ENCODE measurements at regions not wholly inside any gene's neighbourhood (a gene's known extent, or its start where the extent isn't known, plus 50 kb on each side); places are given as distances from the start of the nearest gene placed in this dataset.

- Histone ChIP-seq H3K4me1 (replicated peaks in 1 of 4; ENCODE audit: control insufficient read depth in 3 of 4, insufficient read depth in 4 of 4, low read length in 3 of 4) (no peaks in the 10 kb centered on the region), H3K4me2 (ENCODE audit: insufficient read depth in 1 of 2, low read depth in 2 of 2, low read length in 2 of 2) (no peak overlapping the region), H2BK12ac (ENCODE audit: low read depth, low read length) (no peak overlapping the region), H2BK20ac (ENCODE audit: low read length) (no peak overlapping the region), H3K4ac (replicated peaks; ENCODE audit: insufficient read length, low read depth, low read length) (no peak overlapping the region), H3K23ac (ENCODE audit: insufficient read length) (no peak overlapping the region), H3K27me3 (replicated peaks in 1 of 4; ENCODE audit: control insufficient read depth in 3 of 4, extremely low read depth in 1 of 4, insufficient read depth in 3 of 4, low read length in 3 of 4) (no peaks in the 10 kb centered on the region), H3K14ac (ENCODE audit: insufficient read length) (no peak overlapping the region), H2AFZ (ENCODE audit: low read length) (no peak overlapping the region), H3K18ac (ENCODE audit: extremely low read depth, low read length) (no peak overlapping the region), H3K36me3 (ENCODE audit: control insufficient read depth in 2 of 4, insufficient read depth in 4 of 4, low read length in 3 of 4) (no peaks in the 10 kb centered on the region), H3K27ac (ENCODE audit: low read depth, low read length) (no peak overlapping the region), H3K79me1 (ENCODE audit: low read depth, low read length) (no peaks in the 10 kb centered on the region), H3K4me3 (ENCODE audit: extremely low read depth in 1 of 4, insufficient read depth in 2 of 4, low read depth in 3 of 4, low read length in 4 of 4) (no peak overlapping the region), H4K8ac (ENCODE audit: extremely low read depth, insufficient read depth, low read length) (no peak overlapping the region), H3K9me3 (ENCODE audit: insufficient read depth in 2 of 2, low read depth in 1 of 2, low read length in 1 of 2) (no peaks in the 10 kb centered on the region; a peak in 1 of 4 replicates), H4K91ac (replicated peaks; ENCODE audit: insufficient read length, low read length) (no peak overlapping the region), H4K20me1 (replicated peaks in 1 of 2; ENCODE audit: control insufficient read depth in 1 of 2, insufficient read depth in 2 of 2, low read length in 2 of 2) (no peaks in the 10 kb centered on the region), H2BK5ac (ENCODE audit: low read depth, low read length) (no peak overlapping the region), H3K56ac (replicated peaks; ENCODE audit: insufficient read length, low read depth, low read length) (no peak overlapping the region), H3K23me2 (ENCODE audit: low read depth, low read length) (no peaks in the 10 kb centered on the region), H3K9ac (replicated peaks in 1 of 4; ENCODE audit: extremely low read depth in 1 of 4, low read depth in 3 of 4, low read length in 3 of 4) (no peak overlapping the region), H2BK15ac (ENCODE audit: low read length) (no peak overlapping the region), H4K5ac (ENCODE audit: insufficient read length, low read depth, low read length) (no peak overlapping the region), H3K79me2 (ENCODE audit: control insufficient read depth in 1 of 2, insufficient read depth in 2 of 2, low read length in 2 of 2) (no peaks in the 10 kb centered on the region), H2AK5ac (ENCODE audit: low read depth, low read length) (no peak overlapping the region), H2BK120ac (replicated peaks; ENCODE audit: low read depth, low read length) (no peak overlapping the region)
- CTCF ChIA-PET (ENCODE audit: partially characterized antibody): interaction anchor here (1.0 to 1.8 kb wide), 3 partner anchors 8 to 116 kb away, joined by 3 to 7 read pairs (median 4); no protein-coding TSS in a partner anchor
- FAIRE-seq (no peak), DNase-seq (ENCODE audit: low read depth in 1 of 2, low spot score in 2 of 2) (no peak)
- POLR2A ChIA-PET (ENCODE audit: partially characterized antibody): no interaction called here
- 84% methylated on average over 1 of the region's 1 CpG; no CpG with 5 or more reads in 1 of the 2 experiments for WGBS, 2 experiments (ENCODE audit: extremely low coverage in 1 of 2, insufficient coverage in 1 of 2, insufficient read length in 1 of 2, insufficient replicate concordance in 2 of 2, low coverage in 1 of 2, low lambda C conversion rate in 2 of 2, missing lambda C conversion rate in 1 of 2)
- no peak for TF ChIP-seq E2F6 (IDR thresholded peaks at IDR 0.05)
- no peak for TF ChIP-seq GABPA (IDR thresholded peaks at IDR 0.05; ENCODE audit: borderline replicate concordance, insufficient read depth, low read length)
- TF ChIP-seq SIN3A (conservative IDR thresholded peaks at IDR 0.05 in 1 of 2, IDR thresholded peaks at IDR 0.05 in 1 of 2; ENCODE audit: low read depth in 1 of 2, low read length in 2 of 2): no peak
- no peak for TF ChIP-seq CTBP2 (IDR thresholded peaks at IDR 0.05; ENCODE audit: borderline replicate concordance, insufficient read depth, insufficient read length, low read length)
- no peak for TF ChIP-seq CBX8 (IDR thresholded peaks at IDR 0.05; ENCODE audit: borderline replicate concordance, low read depth, low read length)
- TF ChIP-seq JUND (IDR thresholded peaks at IDR 0.05; ENCODE audit: low read length): no peak
- TF ChIP-seq SRF (IDR thresholded peaks at IDR 0.05; ENCODE audit: low read depth, low read length): no peak
- no peak for TF ChIP-seq POLR2AphosphoS5 (IDR thresholded peaks at IDR 0.05; ENCODE audit: low read depth, low read length)
- no peak for TF ChIP-seq BACH1 (IDR thresholded peaks at IDR 0.05; ENCODE audit: low read length)
- no peak for TF ChIP-seq SP1 (IDR thresholded peaks at IDR 0.05; ENCODE audit: low read depth, low read length)
- TF ChIP-seq CEBPB (IDR thresholded peaks at IDR 0.05; ENCODE audit: low read depth, low read length): no peak
- TF ChIP-seq BRCA1 (IDR thresholded peaks at IDR 0.05; ENCODE audit: low read depth, low read length): no peak
- no peak for TF ChIP-seq RBBP5 (IDR thresholded peaks at IDR 0.05; ENCODE audit: borderline replicate concordance, low read depth, low read length)
- no peak for TF ChIP-seq CREB1 (IDR thresholded peaks at IDR 0.05)
- no peak for TF ChIP-seq EGR1 (IDR thresholded peaks at IDR 0.05; ENCODE audit: borderline replicate concordance, low read depth, low read length)
Observed at GRCh38 chr1:95850165-95850649, 616.2 kb downstream of the RWDD3 start.

Measured in H1 (cell line).